GM12892 (cell line): ENCODE measurements at regions not wholly inside any gene's neighbourhood (a gene's known extent, or its start where the extent isn't known, plus 50 kb on each side); places are given as distances from the start of the nearest gene placed in this dataset.

Experiments used
- POLR2A ChIP-seq: IDR thresholded peaks from 2 replicates; pipeline ENCODE4 v1.6.1; 2011; ENCODE audit warnings: low read depth, low read length, control low read depth
- TAF1 ChIP-seq: IDR thresholded peaks from 2 replicates; pipeline ENCODE4 v1.6.1; 2011; ENCODE audit warnings: low read depth, mild to moderate bottlenecking, control low read depth, low read length, borderline replicate concordance

DNA sequence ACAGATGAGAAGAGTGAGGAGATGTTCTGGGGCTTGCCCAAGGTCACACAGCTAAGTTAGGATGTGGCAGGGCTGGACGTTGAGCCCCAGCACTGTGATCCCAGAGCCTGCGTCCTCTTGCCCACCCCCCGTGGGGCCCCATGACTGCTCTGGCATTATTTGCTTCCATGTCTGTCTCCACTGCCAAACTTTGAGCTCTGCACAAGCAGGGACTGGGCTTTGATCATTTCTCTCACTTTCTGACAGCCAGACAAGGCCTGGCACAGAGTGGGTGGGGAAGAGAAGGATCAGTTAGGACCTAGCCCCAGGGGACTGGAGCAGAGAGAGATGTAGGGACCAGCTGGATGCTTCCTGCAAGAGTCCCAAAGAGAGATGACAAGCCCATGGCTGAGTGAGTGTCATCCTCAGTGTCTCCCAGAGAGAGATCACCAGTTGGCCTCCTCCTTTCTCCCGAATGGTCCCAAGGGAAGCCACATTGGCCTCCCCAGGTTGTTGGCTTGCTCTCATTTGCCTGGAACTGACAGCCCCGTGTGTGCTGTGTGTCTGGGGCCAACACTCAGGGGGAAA is 126.7 kb upstream of the PWP1 start:
- no peak for TF ChIP-seq TAF1
- TF ChIP-seq POLR2A, result no peak
